GM19351 (cell line): ENCODE measurements at regions not wholly inside any gene's neighbourhood (a gene's known extent, or its start where the extent isn't known, plus 50 kb on each side); places are given as distances from the start of the nearest gene placed in this dataset.
"Not testable (repeated sequence)": the region's sequence is repeated elsewhere in the genome, so short reads cannot be mapped to it uniquely, and the experiment has no call there.

Experiments used
- ATAC-seq: cut with Tn5 transposase; IDR thresholded peaks from one replicate; pipeline ENCODE4 v1.9.1; 2021; ENCODE audit warnings: mild to moderate bottlenecking, moderate library complexity; ENCODE audit not compliant: unreplicated experiment

DNA sequence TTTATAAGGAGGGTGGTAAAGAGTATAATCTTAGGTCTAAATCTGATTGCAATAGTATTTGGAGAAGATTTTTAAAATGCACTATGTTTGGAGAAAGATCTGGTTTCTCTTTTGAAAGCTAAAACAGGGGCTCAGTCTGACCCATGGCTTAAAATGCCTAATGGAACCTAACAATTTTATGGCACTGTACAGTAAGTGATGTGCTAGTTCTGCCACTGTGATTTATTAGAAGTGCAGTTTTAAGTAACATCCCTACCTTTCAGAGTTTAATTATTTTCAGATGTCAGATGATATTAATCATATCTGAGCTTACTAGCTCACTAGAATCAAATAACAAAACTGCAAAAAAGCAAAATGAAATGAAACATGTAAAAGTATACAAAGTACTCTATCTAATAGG lies 514.7 kb upstream of the KCND2 start:
- no peak for ATAC-seq

DNA sequence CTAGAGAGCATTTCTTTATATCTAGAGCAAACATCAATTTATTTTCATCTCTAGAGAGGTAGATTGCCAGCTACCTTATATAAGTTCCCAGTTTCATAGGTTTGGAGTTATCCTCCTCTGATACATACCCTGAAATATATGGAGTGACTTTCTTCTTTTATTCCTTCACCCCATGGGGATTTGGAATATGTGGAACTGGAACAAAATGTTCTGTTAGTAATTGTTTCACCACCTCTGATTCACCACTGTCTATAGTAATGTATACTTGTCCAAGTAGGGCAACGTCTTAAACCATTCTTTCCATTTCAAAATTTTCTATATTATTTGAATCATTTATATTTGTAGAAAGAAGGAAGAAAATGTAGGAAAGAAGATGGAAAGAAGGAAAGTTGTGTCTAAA lies 511.2 kb upstream of the KCND2 start:
- ATAC-seq = no peak

DNA sequence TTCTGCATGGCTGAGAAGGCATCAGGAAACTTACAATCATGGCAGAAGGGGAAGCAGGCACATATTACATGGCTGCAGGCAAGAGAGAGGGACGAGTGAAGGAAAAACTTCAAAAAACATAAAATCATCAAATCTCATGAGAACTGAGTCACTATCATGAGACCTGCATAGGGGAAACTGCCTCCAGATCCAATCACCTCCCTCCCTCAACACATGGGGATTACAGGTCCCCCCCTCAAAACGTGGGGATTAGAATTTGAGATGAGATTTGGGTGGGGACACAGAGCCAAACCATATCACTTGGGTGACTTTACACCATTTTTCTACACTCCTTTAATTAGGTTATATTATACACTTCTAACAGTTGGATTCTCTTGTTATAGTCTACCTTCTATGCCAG lies 490.7 kb upstream of the KCND2 start:
- no peak for ATAC-seq

DNA sequence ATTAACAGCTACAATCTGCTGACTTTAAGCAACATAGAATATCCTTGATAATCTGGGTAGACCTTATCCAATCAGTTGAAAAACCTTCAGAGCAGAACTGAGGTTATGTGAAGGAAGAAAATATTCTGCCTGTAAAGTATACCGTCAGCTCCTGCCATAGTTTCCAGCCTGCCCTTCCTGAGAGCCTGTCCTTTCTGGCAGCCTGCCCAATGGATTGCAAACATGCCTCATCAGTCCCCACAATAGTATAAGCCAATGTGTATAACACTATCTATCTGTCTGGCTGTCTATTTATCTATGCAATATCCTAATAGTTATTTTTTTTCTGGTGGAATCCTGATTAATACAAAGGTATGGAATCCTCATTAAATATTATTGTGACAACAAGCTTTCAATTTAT lies 489.2 kb upstream of the KCND2 start:
- ATAC-seq = no peak

DNA sequence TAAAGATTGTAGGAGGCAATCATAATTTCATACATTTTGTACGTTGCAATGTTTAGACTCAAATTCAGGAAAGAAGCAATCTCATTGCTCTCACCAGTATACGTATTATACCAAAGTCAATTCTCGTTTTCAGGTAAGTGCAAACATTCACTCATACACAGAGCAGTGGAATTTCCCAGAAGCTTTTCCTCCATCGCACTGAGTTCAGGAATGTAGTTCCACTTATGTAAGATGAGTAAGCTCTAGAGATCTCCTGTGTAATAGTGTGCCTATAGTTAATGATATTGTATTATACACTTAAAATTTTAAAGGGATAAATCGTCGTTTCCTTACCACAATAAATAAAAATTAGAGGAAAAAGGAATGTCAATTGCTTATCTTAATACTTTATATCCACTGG lies 470.8 kb upstream of the KCND2 start:
- no peak for ATAC-seq

DNA sequence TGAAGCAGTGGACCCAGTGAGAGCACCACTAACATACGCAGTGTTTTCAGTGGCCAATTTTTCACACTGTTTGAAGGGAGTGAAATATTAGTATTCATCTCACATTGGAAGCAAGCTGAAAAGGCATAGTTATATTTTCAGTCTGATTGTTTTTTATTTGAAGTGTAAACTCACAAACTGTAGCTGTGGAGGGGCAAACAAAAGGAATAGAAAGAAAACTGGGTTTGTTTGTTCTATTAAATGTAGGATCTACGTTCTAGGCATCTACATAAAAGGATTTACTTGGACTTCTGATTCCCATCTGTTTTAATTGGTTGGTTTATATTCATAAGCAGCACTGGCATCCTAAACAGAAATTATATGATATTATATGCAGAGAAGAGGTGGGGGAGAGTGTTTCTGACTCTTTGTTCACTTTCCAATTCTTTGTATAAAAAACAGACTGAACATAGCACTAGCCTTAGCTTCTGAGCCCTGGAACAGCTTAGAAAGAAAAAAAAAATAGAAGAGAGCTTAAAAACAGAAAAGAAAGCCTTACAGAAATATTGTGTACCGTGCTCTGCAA lies 447.8 kb upstream of the KCND2 start:
- no peak for ATAC-seq

DNA sequence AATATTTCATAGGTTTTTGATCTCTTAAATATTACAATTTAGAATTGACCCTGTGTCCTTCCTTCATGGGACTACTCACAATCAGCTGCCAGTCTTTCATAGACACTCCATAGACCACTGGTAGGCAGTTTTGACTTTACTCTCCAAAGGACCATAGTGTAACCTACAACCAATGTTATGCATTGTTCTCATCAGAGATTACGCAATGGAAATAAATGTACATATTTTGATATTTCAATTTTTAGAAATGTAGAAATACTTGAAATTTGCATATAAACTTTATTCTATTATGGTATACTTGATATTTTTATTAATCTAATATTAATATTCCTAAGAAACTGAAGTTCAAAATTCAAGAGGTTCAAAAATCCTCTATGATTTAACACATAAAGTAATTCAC lies 446.4 kb upstream of the KCND2 start:
- ATAC-seq = no peak

DNA sequence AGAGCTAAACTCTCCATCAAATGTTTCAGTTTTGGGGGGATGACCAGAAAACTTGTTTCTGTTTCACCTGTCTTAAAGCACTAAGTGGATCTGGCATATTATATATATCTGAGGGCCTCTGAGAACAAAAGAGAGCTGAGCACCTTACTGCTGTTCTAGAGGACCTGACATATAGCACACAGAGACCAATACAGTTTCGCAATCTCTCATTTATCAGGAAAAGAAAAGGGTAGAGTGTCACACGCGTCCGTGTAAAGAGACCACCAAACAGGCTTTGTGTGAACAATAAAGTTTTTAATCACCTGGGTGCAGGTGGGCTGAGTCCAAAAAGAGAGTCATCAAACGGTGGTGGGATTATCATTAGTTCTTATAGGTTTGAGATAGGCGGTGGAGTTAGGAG lies 434.5 kb upstream of the KCND2 start:
- no peak for ATAC-seq

DNA sequence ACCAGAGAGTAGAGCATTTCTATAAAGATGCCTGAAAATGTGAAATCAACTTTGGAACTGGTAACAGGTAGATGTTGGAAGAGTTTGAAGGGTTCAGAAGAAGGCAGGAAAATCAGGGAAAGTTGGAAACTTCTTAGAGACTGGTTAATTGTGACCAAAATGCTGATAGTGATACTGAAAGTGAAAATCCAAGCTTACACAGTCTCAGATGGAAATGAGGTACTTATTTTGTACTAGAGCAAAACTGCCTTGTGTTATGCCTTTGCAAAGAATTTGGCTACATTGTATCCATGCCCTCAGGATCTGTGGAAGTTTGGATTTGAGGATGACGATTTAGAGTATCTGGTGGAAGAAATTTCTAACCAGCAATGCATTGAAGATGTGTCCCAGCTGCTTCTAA lies 430.6 kb upstream of the KCND2 start:
- no peak for ATAC-seq

DNA sequence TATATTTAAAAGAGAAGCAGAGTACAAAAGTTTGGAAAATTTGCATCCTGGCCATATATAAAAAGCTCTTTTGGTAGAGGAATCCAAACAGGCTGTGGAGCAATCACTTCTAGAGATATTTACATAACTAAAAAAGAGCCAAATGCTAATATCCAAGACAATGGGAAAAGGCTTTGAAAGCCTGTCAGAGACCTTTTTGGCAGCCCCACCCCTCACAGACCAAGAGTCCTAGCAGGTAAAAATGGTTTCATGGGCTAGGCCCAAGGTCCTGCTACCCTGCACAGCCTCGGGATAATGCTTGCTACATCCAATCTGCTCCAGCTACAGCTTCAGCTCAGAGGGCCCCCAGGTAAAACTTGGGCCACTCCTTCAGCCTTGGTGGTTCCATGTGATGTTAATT lies 430.2 kb upstream of the KCND2 start:
- no peak for ATAC-seq

DNA sequence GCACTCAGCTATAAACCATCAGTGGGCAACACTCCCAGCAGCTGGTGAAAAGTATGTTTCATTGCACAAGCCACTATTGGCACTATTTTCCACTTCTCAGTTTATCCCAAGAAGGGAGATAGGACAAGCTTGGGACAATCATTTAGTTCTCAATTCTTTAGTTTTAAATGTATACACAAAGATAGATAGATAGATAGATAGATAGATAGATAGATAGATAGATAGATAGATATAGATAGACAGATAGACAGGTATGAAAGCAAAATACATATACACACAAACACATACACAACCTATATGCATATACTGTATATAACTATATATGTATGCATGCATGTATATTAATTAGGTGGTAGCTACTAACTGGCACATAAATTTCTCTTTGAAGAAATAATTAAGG lies 411.6 kb upstream of the KCND2 start:
- ATAC-seq = no peak

DNA sequence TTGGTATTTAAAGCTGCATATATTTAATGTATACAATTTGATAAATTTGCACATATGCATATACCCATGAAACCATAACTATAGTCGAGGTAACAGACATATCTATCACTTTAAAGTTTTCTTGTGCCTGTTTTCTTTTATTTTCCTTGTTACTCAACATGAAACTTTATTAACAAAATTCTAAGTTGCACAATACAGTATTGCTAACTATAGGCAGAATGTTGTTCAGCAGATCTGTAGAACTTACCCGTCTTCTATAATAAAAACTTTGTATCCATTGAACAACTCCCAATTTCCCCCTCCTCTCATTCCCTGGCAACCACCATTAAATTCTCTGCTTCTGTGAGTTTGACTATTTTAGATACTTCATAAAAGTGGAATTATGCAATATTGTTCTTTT lies 404.6 kb upstream of the KCND2 start:
- no peak for ATAC-seq

DNA sequence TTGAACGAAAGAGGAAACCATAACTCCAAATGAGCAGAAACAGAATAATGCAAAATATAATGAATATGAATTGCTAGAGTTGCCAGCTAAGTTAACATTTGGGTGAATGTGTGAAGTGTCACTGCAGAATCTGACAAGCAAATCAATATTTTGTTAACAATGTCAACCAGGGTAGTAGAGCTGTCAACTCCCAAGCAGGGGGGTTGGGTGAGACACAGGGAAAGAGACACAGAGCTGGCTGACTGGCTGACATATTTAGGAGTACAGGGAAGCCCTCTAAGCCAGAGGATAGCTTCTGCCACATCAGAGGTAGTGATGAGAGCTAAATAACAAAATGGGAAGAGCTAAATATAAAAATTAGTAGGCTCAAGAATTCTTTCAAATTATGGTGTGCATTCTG lies 393.1 kb upstream of the KCND2 start:
- no peak for ATAC-seq

DNA sequence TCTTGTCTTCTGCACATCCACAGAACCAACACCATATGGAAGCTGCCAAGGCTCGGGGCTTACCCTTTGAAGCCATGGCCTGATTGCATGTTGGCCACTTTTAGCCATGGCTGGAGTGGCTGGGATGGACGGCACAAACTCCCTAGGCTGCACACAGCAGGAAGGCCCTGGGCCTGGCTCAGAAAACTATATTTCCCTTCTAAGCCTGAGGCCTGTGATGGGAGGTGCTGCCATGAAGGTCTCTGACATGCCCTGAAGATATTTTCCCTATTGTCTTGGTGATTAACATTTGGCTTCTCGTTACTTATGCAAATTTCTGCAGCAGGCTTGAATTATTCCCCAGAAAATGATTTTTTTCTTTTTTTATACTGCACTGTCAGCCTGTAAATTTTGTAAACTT lies 387.0 kb upstream of the KCND2 start:
- no peak for ATAC-seq

DNA sequence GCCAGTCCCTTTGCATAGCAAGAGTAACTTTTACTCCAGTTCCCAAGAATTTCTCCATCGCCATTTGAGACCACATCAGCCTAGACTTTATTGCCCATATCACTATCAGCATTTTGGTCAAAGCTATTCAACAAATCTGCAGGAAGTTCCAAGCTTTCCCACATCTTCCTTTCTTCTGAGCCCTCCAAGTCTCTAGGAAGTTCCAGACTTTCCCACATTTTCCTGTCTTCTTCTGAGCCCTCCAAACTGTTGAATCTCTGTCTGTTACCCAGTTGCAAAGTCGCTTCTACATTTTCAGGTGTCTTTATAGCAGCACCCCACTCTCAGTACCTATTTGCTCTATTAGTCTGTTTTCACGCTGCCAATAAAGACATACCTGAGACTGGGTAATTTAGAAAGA lies 386.4 kb upstream of the KCND2 start:
- ATAC-seq = not testable (repeated sequence)

DNA sequence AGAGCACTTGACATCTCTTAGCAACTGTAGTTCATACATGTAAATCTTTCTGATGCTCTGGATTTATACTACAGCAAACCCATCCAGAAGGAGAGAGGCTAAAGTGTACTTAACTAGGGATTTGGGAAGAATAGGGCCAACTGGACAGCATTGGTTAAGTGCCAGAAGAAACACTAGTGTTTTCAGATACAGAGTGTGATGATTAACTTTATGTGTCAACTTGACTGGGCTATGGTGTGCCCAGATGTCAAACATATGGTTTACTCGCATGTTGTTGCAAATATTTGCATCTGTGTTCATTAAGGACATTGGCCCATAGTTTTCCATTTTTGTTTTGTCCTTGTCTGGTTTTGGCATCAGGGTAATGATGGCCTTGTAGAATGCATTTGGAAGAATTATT lies 384.7 kb upstream of the KCND2 start:
- ATAC-seq = no peak

DNA sequence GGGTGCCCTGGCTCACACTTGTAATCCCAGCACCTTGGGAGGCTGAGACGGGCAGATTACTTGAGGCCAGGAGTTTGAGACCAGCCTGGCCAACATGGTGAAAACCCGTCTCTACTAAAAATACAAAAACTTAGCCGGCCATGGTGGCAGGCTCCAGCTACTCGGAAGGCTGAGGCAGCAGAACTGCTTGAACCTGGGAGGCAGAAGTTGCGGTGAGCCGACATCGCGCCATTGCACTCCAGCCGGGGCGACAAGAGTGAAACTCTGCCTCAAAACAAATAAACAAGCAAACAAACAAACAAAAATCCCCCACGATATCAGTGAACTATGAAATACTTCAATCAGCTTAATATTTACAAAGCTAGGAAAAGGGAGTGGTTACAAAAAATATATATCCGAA lies 382.3 kb upstream of the KCND2 start:
- no peak for ATAC-seq

DNA sequence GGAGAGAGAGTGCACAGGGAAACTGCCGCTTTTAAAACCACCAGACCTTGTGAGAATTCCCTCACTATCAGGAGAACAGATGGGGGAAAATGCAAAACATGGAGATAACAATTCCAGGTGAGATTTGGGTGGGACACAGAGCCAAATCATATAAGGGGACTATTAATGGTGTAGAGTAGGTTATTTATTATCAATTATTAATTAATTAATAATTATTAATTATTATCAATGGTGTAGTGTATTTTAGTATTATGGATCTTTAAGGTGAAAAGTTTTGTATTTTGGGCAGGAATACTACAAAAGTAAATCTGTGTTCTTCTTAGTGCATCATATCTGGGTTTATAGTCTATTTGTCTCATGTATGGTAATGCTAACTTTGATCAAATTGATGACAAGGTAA lies 377.7 kb upstream of the KCND2 start:
- no peak for ATAC-seq

DNA sequence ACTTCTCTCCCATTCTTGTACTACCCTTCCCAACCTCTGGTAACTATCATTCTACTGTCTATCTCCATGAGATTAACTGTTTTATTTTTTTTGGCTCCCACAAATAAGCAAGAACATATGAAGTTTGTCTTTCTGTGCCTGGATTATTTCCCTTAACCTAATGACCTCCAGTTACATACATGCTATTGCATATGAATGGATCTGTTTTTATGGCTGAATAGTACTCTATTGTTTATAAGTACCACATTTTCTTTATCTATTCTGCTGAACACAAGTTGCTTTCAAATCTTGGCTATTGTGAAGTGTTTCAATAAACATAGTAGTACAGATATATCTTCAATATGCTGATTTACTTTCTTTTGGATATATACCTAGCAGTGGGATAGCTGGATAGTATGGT lies 376.6 kb upstream of the KCND2 start:
- ATAC-seq = no peak

DNA sequence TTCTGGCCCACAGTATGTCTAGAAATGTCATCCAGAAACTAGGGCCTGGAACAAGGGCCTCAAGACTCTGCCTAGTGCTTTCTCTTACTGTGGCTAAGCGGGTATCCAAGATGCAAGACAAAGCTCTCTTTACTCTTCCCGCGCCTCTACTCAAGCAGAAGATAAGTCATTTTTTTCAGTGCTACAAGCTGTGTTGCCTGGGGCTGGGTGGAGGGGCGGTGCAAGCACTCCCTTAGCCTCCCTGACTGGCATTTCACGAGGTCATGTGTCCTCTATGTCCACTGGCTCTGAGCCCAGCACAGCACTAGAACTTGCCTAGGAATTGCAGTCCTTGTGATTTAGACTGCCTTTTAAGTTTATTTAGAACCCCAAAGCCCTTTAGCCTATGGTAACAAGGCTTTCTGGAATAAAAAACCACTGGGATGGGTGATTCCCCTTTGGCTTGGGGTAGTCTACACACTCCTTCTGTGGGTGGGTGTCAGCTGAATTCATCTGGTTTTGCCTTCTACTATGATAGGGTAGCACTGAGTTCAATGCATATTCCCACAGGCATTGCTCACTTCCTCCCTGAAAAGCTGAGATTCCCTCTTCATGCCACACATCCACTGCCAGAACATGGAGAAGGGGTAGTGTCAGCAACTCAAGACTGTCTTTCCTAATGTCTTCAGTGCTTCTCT lies 371.8 kb upstream of the KCND2 start:
- no peak for ATAC-seq

DNA sequence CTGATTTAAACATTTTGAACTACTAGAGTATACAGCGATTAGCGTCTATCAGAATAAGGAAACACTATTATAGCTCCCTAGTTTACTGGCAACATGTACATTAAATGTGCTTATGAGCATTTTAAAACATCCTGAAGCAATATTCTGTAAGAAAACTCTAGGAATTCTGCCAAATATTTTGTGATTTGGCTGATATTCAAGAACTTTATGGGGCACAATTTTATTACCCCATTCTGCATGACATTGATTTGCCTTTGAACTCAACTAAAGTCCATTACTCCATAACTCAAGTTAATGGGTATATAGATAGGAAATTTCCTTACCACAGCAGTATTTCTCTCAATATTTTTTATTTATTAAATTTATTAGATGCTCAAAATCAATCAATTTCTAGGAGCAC lies 369.9 kb upstream of the KCND2 start:
- no peak for ATAC-seq

DNA sequence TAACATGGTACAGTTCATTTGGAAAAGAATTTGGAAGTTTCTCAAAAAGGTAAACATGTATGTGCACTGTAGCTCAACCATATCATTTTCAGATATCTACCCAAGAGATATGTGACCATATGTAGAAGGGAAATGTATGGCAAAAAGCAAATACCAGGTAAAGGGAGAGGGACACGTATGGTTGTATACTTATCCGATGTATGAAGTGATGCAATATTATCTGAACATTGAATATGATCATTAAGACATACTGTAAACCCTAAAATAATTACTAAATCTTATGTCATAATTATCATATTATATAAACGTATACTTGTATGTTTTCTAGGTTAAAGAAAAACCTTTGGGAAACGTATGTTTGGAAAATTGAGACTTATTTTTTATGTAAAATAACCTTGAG lies 367.5 kb upstream of the KCND2 start:
- ATAC-seq = no peak

DNA sequence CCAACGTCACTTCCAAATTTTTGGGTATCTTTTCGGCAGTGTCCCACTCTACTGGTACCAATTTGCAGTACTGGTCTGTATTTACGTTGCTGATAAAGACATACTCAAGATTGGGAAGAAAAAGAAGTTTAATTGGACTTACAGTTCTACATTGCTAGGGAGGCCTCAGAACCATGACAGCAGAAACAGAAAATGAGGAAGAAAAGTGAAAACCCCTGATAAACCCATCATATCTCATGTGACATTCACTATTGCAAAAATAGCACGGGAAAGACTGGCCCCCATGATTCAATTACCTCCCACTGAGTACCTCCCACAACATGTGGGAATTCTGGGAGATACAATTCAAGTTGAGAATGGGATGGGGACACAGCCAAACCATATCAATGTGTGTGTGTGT lies 364.0 kb upstream of the KCND2 start:
- ATAC-seq = no peak
